ENCODE measurements at regions not wholly inside any gene's neighbourhood (a gene's known extent, or its start where the extent isn't known, plus 50 kb on each side); places are given as distances from the start of the nearest gene placed in this dataset.
"Not testable (repeated sequence)": the region's sequence is repeated elsewhere in the genome, so short reads cannot be mapped to it uniquely, and the experiment has no call there.

- H3K36me3 Mint-ChIP-seq (ENCODE audit: insufficient read depth), result no peaks in the 10 kb centered on the region
- DNase-seq (no peak), ATAC-seq (replicated peaks) (no peak)
Observed at GRCh38 chr13:59274958-59275727, 888.6 kb downstream of the DIAPH3 start.

GRCh38 chr13:59276436-59276835 lies 887.3 kb downstream of the DIAPH3 start:
- no peak for DNase-seq
- H3K4me3 Mint-ChIP-seq, result no peak overlapping the region
- H3K4me1 Mint-ChIP-seq (ENCODE audit: low read depth in 2 of 2), result no peaks in the 10 kb centered on the region
- ATAC-seq (replicated peaks), result no peak
- H3K27ac Mint-ChIP-seq, result no peak overlapping the region
- peaks cover 0 to 2% of the 10 kb centered on the region in 2 donors for H3K9me3 Mint-ChIP-seq
- H3K36me3 Mint-ChIP-seq (ENCODE audit: insufficient read depth), result no peaks in the 10 kb centered on the region
- no peaks in the 10 kb centered on the region for H3K27me3 Mint-ChIP-seq

More at GRCh38 chr13:59274958-59275727, 888.6 kb downstream of the DIAPH3 start:
- Mint-ChIP-seq H3K4me3 (no peak overlapping the region), H3K27me3 (no peaks in the 10 kb centered on the region), H3K9me3 (no peaks in the 10 kb centered on the region), H3K4me1 (ENCODE audit: low read depth in 2 of 2) (no peaks in the 10 kb centered on the region), H3K27ac (no peak overlapping the region)

- DNase-seq, result no peak
- Mint-ChIP-seq H3K36me3 (ENCODE audit: insufficient read depth) (no peaks in the 10 kb centered on the region), H3K27ac (no peak overlapping the region), H3K4me1 (ENCODE audit: low read depth in 2 of 2) (no peaks in the 10 kb centered on the region), H3K9me3 (peaks cover 0 to 2% of the 10 kb centered on the region in 2 donors), H3K4me3 (no peak overlapping the region), H3K27me3 (no peaks in the 10 kb centered on the region)
- ATAC-seq (replicated peaks), result no peak
Observed at GRCh38 chr13:59277106-59277505, 886.6 kb downstream of the DIAPH3 start.

GRCh38 chr13:59279028-59279427 lies 884.7 kb downstream of the DIAPH3 start:
- Mint-ChIP-seq H3K27me3 (no peaks in the 10 kb centered on the region), H3K27ac (no peak overlapping the region), H3K9me3 (peaks cover 0 to 2% of the 10 kb centered on the region in 2 donors), H3K4me1 (ENCODE audit: low read depth in 2 of 2) (no peaks in the 10 kb centered on the region), H3K36me3 (ENCODE audit: insufficient read depth) (no peaks in the 10 kb centered on the region), H3K4me3 (no peak overlapping the region)
- ATAC-seq (replicated peaks), result no peak
- no peak for DNase-seq

GRCh38 chr13:59279576-59279975 lies 884.2 kb downstream of the DIAPH3 start:
- Mint-ChIP-seq H3K36me3 (ENCODE audit: insufficient read depth) (no peaks in the 10 kb centered on the region), H3K27me3 (no peaks in the 10 kb centered on the region), H3K27ac (no peak overlapping the region), H3K4me1 (ENCODE audit: low read depth in 2 of 2) (no peaks in the 10 kb centered on the region), H3K9me3 (peaks cover 0 to 2% of the 10 kb centered on the region in 2 donors), H3K4me3 (no peak overlapping the region)
- DNase-seq, result no peak
- no peak for ATAC-seq (replicated peaks)

- ATAC-seq (replicated peaks) (no peak), DNase-seq (no peak)
- Mint-ChIP-seq H3K9me3 (peaks cover 0 to 2% of the 10 kb centered on the region in 2 donors), H3K4me3 (no peak overlapping the region), H3K4me1 (ENCODE audit: low read depth in 2 of 2) (no peaks in the 10 kb centered on the region), H3K27me3 (no peaks in the 10 kb centered on the region), H3K27ac (no peak overlapping the region), H3K36me3 (ENCODE audit: insufficient read depth) (no peaks in the 10 kb centered on the region)
Observed at GRCh38 chr13:59280297-59280696, 883.4 kb downstream of the DIAPH3 start.

- Mint-ChIP-seq H3K4me3 (no peak overlapping the region), H3K27me3 (no peaks in the 10 kb centered on the region), H3K9me3 (peaks cover 0 to 2% of the 10 kb centered on the region in 2 donors), H3K36me3 (ENCODE audit: insufficient read depth) (no peaks in the 10 kb centered on the region), H3K27ac (no peak overlapping the region), H3K4me1 (ENCODE audit: low read depth in 2 of 2) (no peaks in the 10 kb centered on the region)
- DNase-seq (no peak), ATAC-seq (replicated peaks) (no peak)
Observed at GRCh38 chr13:59281453-59281852, 882.3 kb downstream of the DIAPH3 start.

GRCh38 chr13:59292240-59292639 lies 871.5 kb downstream of the DIAPH3 start:
- H3K4me1 Mint-ChIP-seq (ENCODE audit: low read depth in 2 of 2); H3K27ac Mint-ChIP-seq; H3K9me3 Mint-ChIP-seq; H3K4me3 Mint-ChIP-seq; ATAC-seq (replicated peaks); H3K36me3 Mint-ChIP-seq (ENCODE audit: insufficient read depth); H3K27me3 Mint-ChIP-seq; DNase-seq: not testable (repeated sequence)

GRCh38 chr13:59299584-59299983 lies 864.1 kb downstream of the DIAPH3 start:
- Mint-ChIP-seq H3K36me3 (ENCODE audit: insufficient read depth) (no peaks in the 10 kb centered on the region), H3K4me1 (ENCODE audit: low read depth in 2 of 2) (no peaks in the 10 kb centered on the region), H3K4me3 (no peak overlapping the region), H3K27ac (no peak overlapping the region), H3K9me3 (peaks cover 0 to 7% of the 10 kb centered on the region in 2 donors), H3K27me3 (no peaks in the 10 kb centered on the region)
- DNase-seq, result no peak
- ATAC-seq (replicated peaks), result no peak

GRCh38 chr13:59300355-59301173 lies 863.2 kb downstream of the DIAPH3 start:
- H3K27me3 Mint-ChIP-seq, result no peaks in the 10 kb centered on the region
- no peak overlapping the region for H3K4me3 Mint-ChIP-seq
- ATAC-seq (replicated peaks) (no peak), DNase-seq (no peak)
- peaks cover 0 to 3% of the 10 kb centered on the region in 2 donors for H3K9me3 Mint-ChIP-seq
- no peaks in the 10 kb centered on the region for H3K36me3 Mint-ChIP-seq (ENCODE audit: insufficient read depth)
- H3K27ac Mint-ChIP-seq, result no peak overlapping the region
- no peaks in the 10 kb centered on the region for H3K4me1 Mint-ChIP-seq (ENCODE audit: low read depth in 2 of 2)

GRCh38 chr13:59301174-59301567 lies 862.6 kb downstream of the DIAPH3 start:
- H3K27me3 Mint-ChIP-seq, result no peaks in the 10 kb centered on the region
- DNase-seq (no peak), ATAC-seq (replicated peaks) (no peak)
- no peak overlapping the region for H3K27ac Mint-ChIP-seq
- no peaks in the 10 kb centered on the region for H3K4me1 Mint-ChIP-seq (ENCODE audit: low read depth in 2 of 2)
- peaks cover 0 to 3% of the 10 kb centered on the region in 2 donors for H3K9me3 Mint-ChIP-seq
- no peak overlapping the region for H3K4me3 Mint-ChIP-seq
- no peaks in the 10 kb centered on the region for H3K36me3 Mint-ChIP-seq (ENCODE audit: insufficient read depth)

GRCh38 chr13:59303433-59303832 lies 860.3 kb downstream of the DIAPH3 start:
- Mint-ChIP-seq H3K4me3 (no peak overlapping the region), H3K36me3 (ENCODE audit: insufficient read depth) (no peaks in the 10 kb centered on the region), H3K27me3 (peaks cover 0 to 15% of the 10 kb centered on the region in 2 donors), H3K27ac (no peak overlapping the region), H3K9me3 (peaks cover 0 to 3% of the 10 kb centered on the region in 2 donors), H3K4me1 (ENCODE audit: low read depth in 2 of 2) (no peaks in the 10 kb centered on the region)
- DNase-seq (no peak), ATAC-seq (replicated peaks) (no peak)

- ATAC-seq (replicated peaks), result no peak
- no peaks in the 10 kb centered on the region for H3K4me1 Mint-ChIP-seq (ENCODE audit: low read depth in 2 of 2)
- H3K4me3 Mint-ChIP-seq, result no peak overlapping the region
- peaks cover 0 to 3% of the 10 kb centered on the region in 2 donors for H3K9me3 Mint-ChIP-seq
- no peak overlapping the region for H3K27ac Mint-ChIP-seq
- DNase-seq, result no peak
- H3K36me3 Mint-ChIP-seq (ENCODE audit: insufficient read depth), result no peaks in the 10 kb centered on the region
- peaks cover 0 to 22% of the 10 kb centered on the region in 2 donors for H3K27me3 Mint-ChIP-seq
Observed at GRCh38 chr13:59304596-59304995, 859.1 kb downstream of the DIAPH3 start.

GRCh38 chr13:59305896-59306295 lies 857.8 kb downstream of the DIAPH3 start:
- H3K4me1 Mint-ChIP-seq (ENCODE audit: low read depth in 2 of 2), result no peaks in the 10 kb centered on the region
- peaks cover 0 to 3% of the 10 kb centered on the region in 2 donors for H3K9me3 Mint-ChIP-seq
- ATAC-seq (replicated peaks) (no peak), DNase-seq (no peak)
- no peaks in the 10 kb centered on the region for H3K36me3 Mint-ChIP-seq (ENCODE audit: insufficient read depth)
- peaks cover 0 to 22% of the 10 kb centered on the region in 2 donors for H3K27me3 Mint-ChIP-seq
- H3K27ac Mint-ChIP-seq, result no peak overlapping the region
- H3K4me3 Mint-ChIP-seq, result no peak overlapping the region

Data from effector memory CD8-positive, alpha-beta T cell (primary cell).